HG02973 (cell line): ENCODE measurements at regions not wholly inside any gene's neighbourhood (a gene's known extent, or its start where the extent isn't known, plus 50 kb on each side); places are given as distances from the start of the nearest gene placed in this dataset.
A peak's percentile ranks its signal among the peaks of the same experiment; 100 is the strongest.

Experiments
- ATAC-seq: cut with Tn5 transposase; IDR thresholded peaks from one replicate; pipeline ENCODE4 v1.9.1; 2021; ENCODE audit warnings: moderate library complexity; ENCODE audit not compliant: unreplicated experiment

- ATAC-seq: no peak
Observed at GRCh38 chr5:8314965-8315364, 446.0 kb downstream of the MTRR start.

- ATAC-seq: no peak
Observed at GRCh38 chr5:8316608-8317280, 447.8 kb downstream of the MTRR start.

- no peak for ATAC-seq
Observed at GRCh38 chr5:8317335-8317734, 448.4 kb downstream of the MTRR start.

GRCh38 chr5:8320244-8320643, 451.3 kb downstream of the MTRR start:
- ATAC-seq: no peak

GRCh38 chr5:8321272-8321671, 452.3 kb downstream of the MTRR start:
- no peak for ATAC-seq

- ATAC-seq: no peak
Observed at GRCh38 chr5:8322484-8322883, 453.5 kb downstream of the MTRR start.

GRCh38 chr5:8327016-8327415, 458.1 kb downstream of the MTRR start:
- no peak for ATAC-seq

GRCh38 chr5:8329773-8330172, 460.8 kb downstream of the MTRR start:
- no peak for ATAC-seq

GRCh38 chr5:8332666-8333445, 463.9 kb downstream of the MTRR start:
- ATAC-seq: no peak

GRCh38 chr5:8333485-8333884, 464.5 kb downstream of the MTRR start:
- ATAC-seq: no peak

- no peak for ATAC-seq
Observed at GRCh38 chr5:8333977-8334376, 465.0 kb downstream of the MTRR start.

GRCh38 chr5:8340261-8340660, 471.3 kb downstream of the MTRR start:
- no peak for ATAC-seq

GRCh38 chr5:8340739-8341344, 471.9 kb downstream of the MTRR start:
- no peak for ATAC-seq

- ATAC-seq: no peak
Observed at GRCh38 chr5:8341406-8341805, 472.5 kb downstream of the MTRR start.

GRCh38 chr5:8347984-8348383, 479.0 kb downstream of the MTRR start:
- ATAC-seq: no peak

GRCh38 chr5:8349855-8350254, 480.9 kb downstream of the MTRR start:
- peak; percentile 86 for ATAC-seq

GRCh38 chr5:8350644-8351339, 481.8 kb downstream of the MTRR start:
- no peak for ATAC-seq

GRCh38 chr5:8355981-8356380, 487.0 kb downstream of the MTRR start:
- ATAC-seq: no peak

GRCh38 chr5:8360012-8360411, 491.1 kb downstream of the MTRR start:
- no peak for ATAC-seq

GRCh38 chr5:8362495-8362894, 493.5 kb downstream of the MTRR start:
- ATAC-seq: no peak

- no peak for ATAC-seq
Observed at GRCh38 chr5:8363138-8363537, 494.2 kb downstream of the MTRR start.

- ATAC-seq: no peak
Observed at GRCh38 chr5:8366266-8366665, 497.3 kb downstream of the MTRR start.
